Panc1 (cell line): ENCODE measurements at regions not wholly inside any gene's neighbourhood (a gene's known extent, or its start where the extent isn't known, plus 50 kb on each side); places are given as distances from the start of the nearest gene placed in this dataset.

Source experiments
- ATAC-seq: fragments of 200-7000 bp; cut with Tn5 transposase; 2 replicates; pipeline ENCODE4 v1.9.1; 2020; ENCODE audit warnings: mild to moderate bottlenecking, moderate library complexity
- BruUV-seq: library from RNA; stranded (reverse); fragments of 400-500 nt; replicated peaks from 2 replicates; lab custom pipeline; 2021; lab: Mats Ljungman, UMichigan
- CTCF ChIA-PET: fragments of 300-600 bp; sonication (Branson Sonifier 250); formaldehyde crosslinking; loops from one replicate; lab custom pipeline; 2022; ENCODE audit warnings: antibody characterized with exemption; lab: Charles Lee
- POLR2A ChIA-PET: fragments of 300-600 bp; sonication (Branson Sonifier 250); formaldehyde crosslinking; loops from one replicate; lab custom pipeline; 2022; ENCODE audit warnings: antibody characterized with exemption; lab: Charles Lee
- DNase-seq: peaks from one replicate; pipeline ENCODE4 v3.0.0-alpha.2; 2010; ENCODE audit warnings: low read depth, low spot score
- H3K27ac ChIP-seq: 2 replicates; pipeline ENCODE4 v1.5.1; 2011; ENCODE audit warnings: mild to moderate bottlenecking, low read length, inconsistent platforms
- H3K27me3 ChIP-seq: fragments of 200-500 bp; sonication (Bioruptor generic); 2 replicates; pipeline ENCODE4 v1.6.0; 2014; ENCODE audit warnings: low read length, inconsistent platforms; ENCODE audit not compliant: control insufficient read depth, insufficient read depth
- H3K36me3 ChIP-seq: fragments of 200-500 bp; sonication (Bioruptor generic); 2 replicates; pipeline ENCODE4 v1.5.1; 2014; ENCODE audit warnings: inconsistent platforms, mild to moderate bottlenecking, low read length, moderate library complexity; ENCODE audit not compliant: control insufficient read depth, insufficient read depth
- H3K4me1 ChIP-seq: 2 replicates; pipeline ENCODE4 v1.5.1; 2011; ENCODE audit warnings: inconsistent platforms, mild to moderate bottlenecking, low read length, moderate library complexity; ENCODE audit not compliant: control insufficient read depth, insufficient read depth
- H3K4me3 ChIP-seq, 2 experiments: 2 replicates each; pipeline ENCODE4 v1.5.1; 2011 to 2012; ENCODE audit warnings: low read depth in 2 of 2, low read length in 2 of 2, mild to moderate bottlenecking in 2 of 2, inconsistent platforms in 1 of 2, moderate library complexity in 1 of 2
- H3K9me3 ChIP-seq: fragments of 200-500 bp; sonication (Bioruptor generic); 2 replicates; pipeline ENCODE4 v1.5.1; 2014; ENCODE audit warnings: low read depth, mild to moderate bottlenecking, inconsistent platforms, low read length, moderate library complexity; ENCODE audit not compliant: control insufficient read depth, insufficient read depth
- CTCF ChIP-seq: fragments of 450-650 bp; IDR thresholded peaks from 2 replicates; pipeline ENCODE4 v1.5.1; 2017; ENCODE audit warnings: mild to moderate bottlenecking
- POLR2AphosphoS5 ChIP-seq: IDR thresholded peaks from 2 replicates; pipeline ENCODE4 v1.6.1; 2012; ENCODE audit warnings: mild to moderate bottlenecking, low read depth, low read length, moderate library complexity
- SIN3A ChIP-seq: IDR thresholded peaks from 2 replicates; pipeline ENCODE4 v1.6.1; 2012; ENCODE audit warnings: low read depth, mild to moderate bottlenecking, low read length, moderate library complexity, borderline replicate concordance; ENCODE audit not compliant: insufficient read depth
- TCF7L2 ChIP-seq: IDR thresholded peaks from 2 replicates; pipeline ENCODE4 v1.6.1; 2011; ENCODE audit warnings: mild to moderate bottlenecking, low read depth, low read length, inconsistent platforms
- in situ Hi-C: cut with HindIII; loops from 2 replicates; pipeline ENCODE4 v1.10.0; 2016; ENCODE audit warnings: low sequenced_read_pairs, low pct_unique_long_range_greater_than_20kb
- intact Hi-C: fragments of 100-400 bp; cut with micrococcal nuclease; formaldehyde crosslinking; loops from one replicate; pipeline ENCODE4 v1.10.0; 2022; ENCODE audit not compliant: unreplicated experiment
- TF ChIP-seq, protein P1 (sequence below), 2 experiments: IDR thresholded peaks; 2 replicates each; pipeline ENCODE4 v1.6.1; 2011 to 2012; ENCODE audit warnings: low read depth in 2 of 2, control low read depth in 1 of 2, low read length in 1 of 2, mild to moderate bottlenecking in 1 of 2, moderate library complexity in 1 of 2; ENCODE audit not compliant: insufficient read depth in 1 of 2

DNA sequence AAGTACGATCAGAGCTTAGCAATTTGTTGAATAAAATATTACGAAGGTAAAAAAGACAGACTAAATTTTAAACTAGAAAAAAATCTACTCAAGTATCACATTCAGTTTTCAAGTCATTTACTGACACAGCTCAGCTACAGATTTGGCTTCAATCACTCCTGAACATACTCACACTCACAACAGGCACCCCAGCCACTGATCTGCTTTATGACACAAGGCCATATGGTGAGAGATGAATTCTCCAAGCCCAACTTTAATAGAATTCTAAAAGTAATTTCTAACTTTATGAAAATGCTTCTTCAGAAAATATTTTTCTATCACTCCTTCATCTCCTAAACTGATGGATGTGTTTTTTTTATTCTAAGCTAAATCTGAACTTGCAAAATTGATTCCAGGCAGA, 337.1 kb downstream of the HHIPL2 start:
- BruUV-seq = no TSS peak
- Histone ChIP-seq H3K9me3 (no peaks in the 10 kb centered on the region), H3K4me3 (no peak overlapping the region), H3K4me1 (no peaks in the 10 kb centered on the region), H3K36me3 (no peaks in the 10 kb centered on the region), H3K27me3 (no peaks in the 10 kb centered on the region), H3K27ac (no peak overlapping the region)
- no peak for ATAC-seq
- intact Hi-C loops = no loop called here
- ChIA-PET POLR2A (no interaction called here), CTCF (no interaction called here)
- in situ Hi-C loops = no loop called here
- TF ChIP-seq CTCF (no peak), TCF7L2 (no peak), POLR2AphosphoS5 (no peak), SIN3A (no peak)
- TF ChIP-seq, protein P1, sequence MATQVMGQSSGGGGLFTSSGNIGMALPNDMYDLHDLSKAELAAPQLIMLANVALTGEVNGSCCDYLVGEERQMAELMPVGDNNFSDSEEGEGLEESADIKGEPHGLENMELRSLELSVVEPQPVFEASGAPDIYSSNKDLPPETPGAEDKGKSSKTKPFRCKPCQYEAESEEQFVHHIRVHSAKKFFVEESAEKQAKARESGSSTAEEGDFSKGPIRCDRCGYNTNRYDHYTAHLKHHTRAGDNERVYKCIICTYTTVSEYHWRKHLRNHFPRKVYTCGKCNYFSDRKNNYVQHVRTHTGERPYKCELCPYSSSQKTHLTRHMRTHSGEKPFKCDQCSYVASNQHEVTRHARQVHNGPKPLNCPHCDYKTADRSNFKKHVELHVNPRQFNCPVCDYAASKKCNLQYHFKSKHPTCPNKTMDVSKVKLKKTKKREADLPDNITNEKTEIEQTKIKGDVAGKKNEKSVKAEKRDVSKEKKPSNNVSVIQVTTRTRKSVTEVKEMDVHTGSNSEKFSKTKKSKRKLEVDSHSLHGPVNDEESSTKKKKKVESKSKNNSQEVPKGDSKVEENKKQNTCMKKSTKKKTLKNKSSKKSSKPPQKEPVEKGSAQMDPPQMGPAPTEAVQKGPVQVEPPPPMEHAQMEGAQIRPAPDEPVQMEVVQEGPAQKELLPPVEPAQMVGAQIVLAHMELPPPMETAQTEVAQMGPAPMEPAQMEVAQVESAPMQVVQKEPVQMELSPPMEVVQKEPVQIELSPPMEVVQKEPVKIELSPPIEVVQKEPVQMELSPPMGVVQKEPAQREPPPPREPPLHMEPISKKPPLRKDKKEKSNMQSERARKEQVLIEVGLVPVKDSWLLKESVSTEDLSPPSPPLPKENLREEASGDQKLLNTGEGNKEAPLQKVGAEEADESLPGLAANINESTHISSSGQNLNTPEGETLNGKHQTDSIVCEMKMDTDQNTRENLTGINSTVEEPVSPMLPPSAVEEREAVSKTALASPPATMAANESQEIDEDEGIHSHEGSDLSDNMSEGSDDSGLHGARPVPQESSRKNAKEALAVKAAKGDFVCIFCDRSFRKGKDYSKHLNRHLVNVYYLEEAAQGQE (IDR thresholded peaks at IDR 0.05; ENCODE audit: insufficient read depth in 1 of 2, low read depth in 2 of 2, low read length in 1 of 2) = no peak
- DNase-seq = no peak

DNA sequence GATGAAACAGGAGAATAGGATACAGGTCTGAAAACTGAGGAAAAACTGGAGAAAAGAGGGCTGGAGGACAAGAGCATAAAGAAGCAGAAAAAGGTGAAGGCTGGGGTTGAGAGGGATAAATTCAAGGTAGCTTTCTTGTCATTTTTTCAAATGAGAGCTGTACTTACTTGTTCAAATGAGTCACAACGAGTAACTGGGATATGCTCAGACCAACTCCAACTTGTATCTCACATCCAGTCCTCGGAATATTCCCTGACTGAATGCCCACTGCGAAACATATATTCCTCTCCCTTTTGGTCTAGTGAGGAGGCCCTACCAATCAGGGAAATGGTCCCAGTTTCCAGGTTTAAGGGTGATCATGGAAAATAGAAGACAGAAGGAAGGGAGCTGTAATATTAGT, 343.4 kb downstream of the HHIPL2 start:
- CTCF ChIA-PET = no interaction called here
- DNase-seq (no peak), ATAC-seq (no peak)
- in situ Hi-C loops (no loop called here), intact Hi-C loops (no loop called here)
- Histone ChIP-seq H3K9me3 (no peaks in the 10 kb centered on the region), H3K4me1 (no peaks in the 10 kb centered on the region), H3K27me3 (no peaks in the 10 kb centered on the region), H3K4me3 (no peak overlapping the region), H3K27ac (no peak overlapping the region), H3K36me3 (no peaks in the 10 kb centered on the region)
- TF ChIP-seq SIN3A (no peak), POLR2AphosphoS5 (no peak), TCF7L2 (no peak), CTCF (no peak)
- TF ChIP-seq, protein P1 (IDR thresholded peaks at IDR 0.05; ENCODE audit: insufficient read depth in 1 of 2, low read depth in 2 of 2, low read length in 1 of 2) = no peak
- BruUV-seq = no TSS peak
- POLR2A ChIA-PET = no interaction called here
